ENCODE measurements at regions not wholly inside any gene's neighbourhood (a gene's known extent, or its start where the extent isn't known, plus 50 kb on each side); places are given as distances from the start of the nearest gene placed in this dataset.

DNA sequence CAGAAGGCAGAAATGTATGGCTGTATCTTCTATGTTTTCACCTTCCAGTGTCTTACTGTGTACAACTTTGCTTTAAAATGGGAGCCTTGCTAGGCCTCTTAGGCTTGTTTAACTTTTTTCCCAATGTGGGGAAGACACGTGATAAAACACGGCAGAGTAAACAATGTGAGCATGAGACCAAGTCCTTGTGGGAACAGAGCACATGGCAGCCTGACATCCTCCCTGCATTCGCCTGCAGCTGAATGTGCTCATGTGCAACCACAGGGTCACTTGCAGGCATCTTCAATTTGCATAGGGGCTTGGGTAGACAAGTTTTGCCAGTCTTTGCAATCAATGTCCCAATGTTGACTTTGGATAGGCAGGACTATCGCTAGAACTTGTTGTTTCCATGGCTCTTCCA lies 91.8 kb downstream of the CCNG2 start:
- no peak for TF ChIP-seq CTCF (IDR thresholded peaks at IDR 0.05; ENCODE audit: insufficient read depth, low read length, poor library complexity, severe bottlenecking)
- TF ChIP-seq EZH2phosphoT487 (conservative IDR thresholded peaks at IDR 0.05; ENCODE audit: low read length), result no peak
